ENCODE measurements at regions not wholly inside any gene's neighbourhood (a gene's known extent, or its start where the extent isn't known, plus 50 kb on each side); places are given as distances from the start of the nearest gene placed in this dataset.

- no peaks in the 10 kb centered on the region for H3K4me1 ChIP-seq (ENCODE audit: low read depth)
- TF ChIP-seq CTCF (IDR thresholded peaks at IDR 0.05) = no peak
- no peaks in the 10 kb centered on the region for H3K36me3 ChIP-seq (ENCODE audit: low read depth)
- no peak overlapping the region for H3K4me3 ChIP-seq
- no peaks in the 10 kb centered on the region for H3K9me3 ChIP-seq
- ATAC-seq (no peak), DNase-seq (no peak)
- intact Hi-C loops (cut with DNase I, micrococcal nuclease) = no loop called here
These were observed 222.6 kb upstream of the PMFBP1 start for GRCh38 chr16:72394526-72394925.

GRCh38 chr16:72389791-72390190, 217.8 kb upstream of the PMFBP1 start:
- Histone ChIP-seq H3K36me3 (ENCODE audit: low read depth) (no peaks in the 10 kb centered on the region), H3K4me1 (ENCODE audit: low read depth) (no peaks in the 10 kb centered on the region), H3K4me3 (no peak overlapping the region), H3K9me3 (peaks cover 13% of the 10 kb centered on the region)
- DNase-seq (no peak), ATAC-seq (no peak)
- intact Hi-C loops (cut with DNase I, micrococcal nuclease) = no loop called here
- no peak for TF ChIP-seq CTCF (IDR thresholded peaks at IDR 0.05)

- Histone ChIP-seq H3K36me3 (ENCODE audit: low read depth) (no peaks in the 10 kb centered on the region), H3K4me1 (ENCODE audit: low read depth) (no peaks in the 10 kb centered on the region), H3K4me3 (no peak overlapping the region), H3K9me3 (peaks cover 13% of the 10 kb centered on the region)
- TF ChIP-seq CTCF (IDR thresholded peaks at IDR 0.05) = no peak
- ATAC-seq (no peak), DNase-seq (no peak)
- intact Hi-C loops (cut with DNase I, micrococcal nuclease) = no loop called here
These were observed 216.1 kb upstream of the PMFBP1 start for GRCh38 chr16:72388007-72388406.

GRCh38 chr16:72384651-72385050, 212.7 kb upstream of the PMFBP1 start:
- TF ChIP-seq CTCF (IDR thresholded peaks at IDR 0.05) = no peak
- no peaks in the 10 kb centered on the region for H3K4me1 ChIP-seq (ENCODE audit: low read depth)
- peaks cover 13% of the 10 kb centered on the region for H3K9me3 ChIP-seq
- ATAC-seq (no peak), DNase-seq (no peak)
- H3K36me3 ChIP-seq (ENCODE audit: low read depth) = no peaks in the 10 kb centered on the region
- no peak overlapping the region for H3K4me3 ChIP-seq
- intact Hi-C loops (cut with DNase I, micrococcal nuclease) = no loop called here

- TF ChIP-seq CTCF (IDR thresholded peaks at IDR 0.05) = no peak
- no peak for DNase-seq
- Histone ChIP-seq H3K4me1 (ENCODE audit: low read depth) (no peaks in the 10 kb centered on the region), H3K36me3 (ENCODE audit: low read depth) (no peaks in the 10 kb centered on the region), H3K9me3 (no peaks in the 10 kb centered on the region), H3K4me3 (no peak overlapping the region)
- intact Hi-C loops (cut with DNase I, micrococcal nuclease) = no loop called here
- ATAC-seq = no peak
These were observed 208.3 kb upstream of the PMFBP1 start for GRCh38 chr16:72380283-72380682.

- no peak for ATAC-seq
- Histone ChIP-seq H3K9me3 (no peaks in the 10 kb centered on the region), H3K4me3 (no peak overlapping the region), H3K36me3 (ENCODE audit: low read depth) (no peaks in the 10 kb centered on the region), H3K4me1 (ENCODE audit: low read depth) (no peaks in the 10 kb centered on the region)
- intact Hi-C loops (cut with DNase I, micrococcal nuclease) = no loop called here
- TF ChIP-seq CTCF (IDR thresholded peaks at IDR 0.05) = no peak
- DNase-seq = no peak
These were observed 201.2 kb upstream of the PMFBP1 start for GRCh38 chr16:72373201-72373600.
